Neuronal stem cell (in vitro differentiated cells): ENCODE measurements at regions not wholly inside any gene's neighbourhood (a gene's known extent, or its start where the extent isn't known, plus 50 kb on each side); places are given as distances from the start of the nearest gene placed in this dataset.
"Not testable (repeated sequence)": the region's sequence is repeated elsewhere in the genome, so short reads cannot be mapped to it uniquely, and the experiment has no call there.

Experiments used
- DNase-seq: peaks from one replicate; pipeline ENCODE4 v3.0.0-alpha.2; 2013; ENCODE audit warnings: low spot score
- H2AFZ ChIP-seq: one replicate; pipeline ENCODE4 v1.6.1; 2013; ENCODE audit warnings: mild to moderate bottlenecking, low read length, inconsistent platforms
- H2AK5ac ChIP-seq: 2 replicates; pipeline ENCODE4 v1.6.1; 2013; ENCODE audit warnings: low read depth, mild to moderate bottlenecking, inconsistent platforms, low read length, moderate library complexity, mixed read lengths
- H2BK120ac ChIP-seq: 2 replicates; pipeline ENCODE4 v1.6.1; 2013; ENCODE audit warnings: low read depth, mild to moderate bottlenecking, inconsistent platforms, low read length, moderate library complexity, mixed read lengths
- H2BK12ac ChIP-seq: one replicate; pipeline ENCODE4 v1.6.1; 2013; ENCODE audit warnings: low read length, inconsistent platforms
- H2BK15ac ChIP-seq: 2 replicates; pipeline ENCODE4 v1.6.1; 2013; ENCODE audit warnings: mild to moderate bottlenecking, low read length, inconsistent platforms, mixed read lengths
- H2BK5ac ChIP-seq: one replicate; pipeline ENCODE4 v1.6.1; 2013; ENCODE audit warnings: inconsistent platforms, mild to moderate bottlenecking, low read length, moderate library complexity
- H3K14ac ChIP-seq: one replicate; pipeline ENCODE4 v1.6.1; 2013; ENCODE audit warnings: low read length, inconsistent platforms
- H3K18ac ChIP-seq: 2 replicates; pipeline ENCODE4 v1.6.1; 2013; ENCODE audit warnings: low read length, inconsistent platforms
- H3K23ac ChIP-seq: 2 replicates; pipeline ENCODE4 v1.6.1; 2013; ENCODE audit warnings: low read depth, mild to moderate bottlenecking, mixed read lengths, low read length, inconsistent platforms; ENCODE audit not compliant: poor library complexity
- H3K27ac ChIP-seq: replicated peaks from 3 replicates; pipeline ENCODE4 v1.5.1; 2013; ENCODE audit warnings: low read length, inconsistent platforms
- H3K27me3 ChIP-seq, 3 experiments: 2 replicates each; pipeline ENCODE4 v1.6.1; 2013; ENCODE audit warnings: low read length in 3 of 3, mild to moderate bottlenecking in 2 of 3, inconsistent platforms in 1 of 3, low read depth in 1 of 3, mixed read lengths in 1 of 3, moderate library complexity in 1 of 3; ENCODE audit not compliant: control insufficient read depth in 3 of 3, insufficient read depth in 3 of 3
- H3K36me3 ChIP-seq, 2 donors: replicated peaks in 1 of 2; 2 replicates each; pipeline ENCODE4 v1.6.1; 2013; ENCODE audit warnings: low read length in 2 of 2; ENCODE audit not compliant: control insufficient read depth in 2 of 2, insufficient read depth in 2 of 2
- H3K4ac ChIP-seq: 2 replicates; pipeline ENCODE4 v1.6.1; 2013; ENCODE audit warnings: inconsistent platforms, mild to moderate bottlenecking, low read length, moderate library complexity
- H3K4me1 ChIP-seq, 2 donors: 1 replicate in 1 of 2; 2 replicates in 1 of 2; pipeline ENCODE4 v1.6.1; 2013; ENCODE audit warnings: low read length in 2 of 2, low read depth in 1 of 2; ENCODE audit not compliant: control insufficient read depth in 2 of 2, insufficient read depth in 1 of 2
- H3K4me2 ChIP-seq: one replicate; pipeline ENCODE4 v1.6.1; 2013; ENCODE audit warnings: mild to moderate bottlenecking, low read length, inconsistent platforms; ENCODE audit not compliant: insufficient read depth, poor library complexity, severe bottlenecking
- H3K4me3 ChIP-seq, 2 donors: 2 replicates each; pipeline ENCODE4 v1.5.1; 2013; ENCODE audit warnings: low read length in 2 of 2, mild to moderate bottlenecking in 2 of 2, inconsistent platforms in 1 of 2, moderate library complexity in 1 of 2
- H3K79me1 ChIP-seq: one replicate; pipeline ENCODE4 v1.6.1; 2013; ENCODE audit warnings: low read depth, mild to moderate bottlenecking, inconsistent platforms, low read length, moderate library complexity
- H3K9ac ChIP-seq: one replicate; pipeline ENCODE4 v1.6.1; 2013; ENCODE audit warnings: mild to moderate bottlenecking, low read depth, low read length, inconsistent platforms; ENCODE audit not compliant: poor library complexity
- H3K9me3 ChIP-seq, 2 donors: replicated peaks in 1 of 2; 2 replicates each; pipeline versions ENCODE3 to v1.6.1; 2013; ENCODE audit warnings: low read length in 2 of 2, mild to moderate bottlenecking in 2 of 2, inconsistent platforms in 1 of 2, low read depth in 1 of 2, mixed read lengths in 1 of 2, moderate library complexity in 1 of 2; ENCODE audit not compliant: control insufficient read depth in 2 of 2, insufficient read depth in 1 of 2
- H4K8ac ChIP-seq: one replicate; pipeline ENCODE4 v1.6.1; 2013; ENCODE audit warnings: low read depth, mild to moderate bottlenecking, inconsistent platforms, low read length, moderate library complexity
- H4K91ac ChIP-seq: one replicate; pipeline ENCODE4 v1.6.1; 2013; ENCODE audit warnings: low read length, low read depth, mild to moderate bottlenecking, inconsistent platforms; ENCODE audit not compliant: poor library complexity
- WGBS, 2 donors: extraction: QIAGEN DNeasy Blood & Tissue Kit; methylation state at CpG; one replicate each; pipeline ENCODE4 v1.1.7; 2013; ENCODE audit warnings: missing lambda C conversion rate in 2 of 2, mixed read lengths in 1 of 2; ENCODE audit not compliant: insufficient read length in 2 of 2, insufficient replicate concordance in 1 of 2; ENCODE audit errors: extremely low coverage in 2 of 2; 5-methylcytosine and 5-hydroxymethylcytosine counted together

- DNase-seq: no peak
- Histone ChIP-seq H2AFZ (no peak overlapping the region), H2BK120ac (no peak overlapping the region), H2AK5ac (no peak overlapping the region), H3K18ac (no peak overlapping the region), H4K8ac (no peak overlapping the region), H3K36me3 (no peaks in the 10 kb centered on the region), H3K9ac (no peak overlapping the region), H2BK15ac (no peak overlapping the region), H3K4me2 (no peak overlapping the region), H3K27me3 (no peaks in the 10 kb centered on the region), H3K9me3 (peaks cover 0 to 8% of the 10 kb centered on the region in 2 donors), H3K4me3 (no peak overlapping the region), H2BK5ac (no peak overlapping the region), H2BK12ac (no peak overlapping the region), H3K79me1 (no peaks in the 10 kb centered on the region), H3K14ac (no peak overlapping the region), H3K4ac (no peak overlapping the region), H3K27ac (no peak overlapping the region), H3K4me1 (no peaks in the 10 kb centered on the region), H4K91ac (no peak overlapping the region), H3K23ac (no peak overlapping the region)
These were observed 359.6 kb upstream of the DPPA4 start for GRCh38 chr3:109696932-109697331.

GRCh38 chr3:109702252-109702651 lies 364.9 kb upstream of the DPPA4 start:
- no peak overlapping the region for H2AFZ ChIP-seq
- no peak overlapping the region for H3K14ac ChIP-seq
- no peak overlapping the region for H3K4me3 ChIP-seq
- H3K9ac ChIP-seq: no peak overlapping the region
- H3K18ac ChIP-seq: no peak overlapping the region
- no peak overlapping the region for H4K8ac ChIP-seq
- no peak overlapping the region for H2BK12ac ChIP-seq
- no peak overlapping the region for H2BK120ac ChIP-seq
- H3K4me2 ChIP-seq: no peak overlapping the region
- H3K4ac ChIP-seq: no peak overlapping the region
- no peak overlapping the region for H2AK5ac ChIP-seq
- no peaks in the 10 kb centered on the region for H3K27me3 ChIP-seq
- no peak overlapping the region for H4K91ac ChIP-seq
- no peak for DNase-seq
- no peak overlapping the region for H3K27ac ChIP-seq
- no peaks in the 10 kb centered on the region for H3K79me1 ChIP-seq
- H2BK15ac ChIP-seq: no peak overlapping the region
- no peak overlapping the region for H3K23ac ChIP-seq
- no peaks in the 10 kb centered on the region for H3K36me3 ChIP-seq
- H3K4me1 ChIP-seq: no peaks in the 10 kb centered on the region
- H2BK5ac ChIP-seq: no peak overlapping the region
- H3K9me3 ChIP-seq: no peaks in the 10 kb centered on the region
- no CpG with 5 or more reads among the region's 1 CpG for WGBS, 2 donors

GRCh38 chr3:109702976-109703375 lies 365.6 kb upstream of the DPPA4 start:
- Histone ChIP-seq H3K4me3 (no peak overlapping the region), H2AFZ (no peak overlapping the region), H2AK5ac (no peak overlapping the region), H3K14ac (no peak overlapping the region), H3K9ac (no peak overlapping the region), H2BK120ac (no peak overlapping the region), H3K23ac (no peak overlapping the region), H3K18ac (no peak overlapping the region), H4K91ac (no peak overlapping the region), H2BK15ac (no peak overlapping the region), H4K8ac (no peak overlapping the region), H2BK12ac (no peak overlapping the region), H3K27me3 (no peaks in the 10 kb centered on the region), H3K9me3 (no peaks in the 10 kb centered on the region), H3K4ac (no peak overlapping the region), H3K36me3 (no peaks in the 10 kb centered on the region), H3K27ac (no peak overlapping the region), H3K4me1 (no peaks in the 10 kb centered on the region), H3K79me1 (no peaks in the 10 kb centered on the region), H3K4me2 (no peak overlapping the region), H2BK5ac (no peak overlapping the region)
- DNase-seq: no peak
- WGBS, 2 donors: no CpG with 5 or more reads among the region's 2 CpGs

- not testable (repeated sequence) for H3K18ac ChIP-seq, H3K23ac ChIP-seq, H3K79me1 ChIP-seq, H3K4me2 ChIP-seq, H3K27me3 ChIP-seq, H2BK120ac ChIP-seq, H2AFZ ChIP-seq, H2AK5ac ChIP-seq, H3K4ac ChIP-seq, H3K27ac ChIP-seq, H2BK5ac ChIP-seq, H4K91ac ChIP-seq, DNase-seq, H3K14ac ChIP-seq, H4K8ac ChIP-seq, H3K4me1 ChIP-seq, H2BK15ac ChIP-seq, H3K4me3 ChIP-seq, H3K36me3 ChIP-seq, H2BK12ac ChIP-seq, H3K9ac ChIP-seq, H3K9me3 ChIP-seq
- no CpG with 5 or more reads among the region's 1 CpG for WGBS, 2 donors
These were observed 367.8 kb upstream of the DPPA4 start for GRCh38 chr3:109705133-109705532.
